SK-N-SH treated with all-trans-retinoic acid at 6 μM for 48 hours (cell line): ENCODE measurements at regions not wholly inside any gene's neighbourhood (a gene's known extent, or its start where the extent isn't known, plus 50 kb on each side); places are given as distances from the start of the nearest gene placed in this dataset.

Source experiments
- ATAC-seq: fragments of 200-7000 bp; cut with Tn5 transposase; 3 replicates; pipeline ENCODE4 v1.9.1; 2020; ENCODE audit warnings: mild to moderate bottlenecking, moderate library complexity
- ARNTL ChIP-seq: fragments of 450-650 bp; formaldehyde crosslinking; IDR thresholded peaks from 2 replicates; pipeline ENCODE4 v1.5.0; 2020; ENCODE audit warnings: low read depth, mild to moderate bottlenecking, moderate library complexity, borderline replicate concordance
- BACH2 ChIP-seq: fragments of 250-450 bp; sonication (Bioruptor Pico); IDR thresholded peaks from 2 replicates; pipeline ENCODE4 v1.9.0; 2021; ENCODE audit warnings: mild to moderate bottlenecking, borderline replicate concordance
- CREB5 ChIP-seq: fragments of 250-450 bp; sonication (Bioruptor Pico); IDR thresholded peaks from 2 replicates; pipeline ENCODE4 v1.5.1; 2020; ENCODE audit warnings: low read depth, mild to moderate bottlenecking, moderate library complexity
- CSDC2 ChIP-seq: fragments of 250-450 bp; sonication (Bioruptor Pico); IDR thresholded peaks from 2 replicates; pipeline ENCODE4 v1.5.0; 2020; ENCODE audit warnings: mild to moderate bottlenecking, moderate library complexity
- CSRNP3 ChIP-seq: fragments of 250-450 bp; sonication (Bioruptor Pico); IDR thresholded peaks from 2 replicates; pipeline ENCODE4 v1.5.1; 2021; ENCODE audit warnings: mild to moderate bottlenecking, moderate library complexity
- GLIS3 ChIP-seq: fragments of 250-450 bp; sonication (Bioruptor Pico); IDR thresholded peaks from 2 replicates; pipeline ENCODE4 v1.5.0; 2020; ENCODE audit warnings: mild to moderate bottlenecking, moderate library complexity
- ISL1 ChIP-seq: fragments of 250-450 bp; sonication (Bioruptor Pico); IDR thresholded peaks from 2 replicates; pipeline ENCODE4 v2.1.2; 2022; ENCODE audit warnings: mild to moderate bottlenecking, moderate library complexity
- OSR1 ChIP-seq: fragments of 250-450 bp; sonication (Bioruptor Pico); IDR thresholded peaks from 2 replicates; pipeline ENCODE4 v1.8.0; 2022; ENCODE audit warnings: moderate library complexity, mild to moderate bottlenecking, inconsistent platforms
- PATZ1 ChIP-seq: fragments of 250-450 bp; sonication (Bioruptor Pico); IDR thresholded peaks from 2 replicates; pipeline ENCODE4 v1.8.0; 2020; ENCODE audit warnings: mild to moderate bottlenecking, moderate library complexity, borderline replicate concordance
- POU6F1 ChIP-seq: fragments of 250-450 bp; sonication (Bioruptor Pico); IDR thresholded peaks from 2 replicates; pipeline ENCODE4 v1.8.0; 2021; ENCODE audit warnings: low read depth, mild to moderate bottlenecking, moderate library complexity, borderline replicate concordance
- RARB ChIP-seq: fragments of 250-450 bp; sonication (Bioruptor Pico); IDR thresholded peaks from 2 replicates; pipeline ENCODE4 v1.8.0; 2021; ENCODE audit warnings: mild to moderate bottlenecking, moderate library complexity
- SNAI2 ChIP-seq: fragments of 250-450 bp; sonication (Bioruptor Pico); IDR thresholded peaks from 2 replicates; pipeline ENCODE4 v1.5.0; 2020; ENCODE audit warnings: mild to moderate bottlenecking, moderate library complexity
- TCF4 ChIP-seq: fragments of 250-450 bp; sonication (Bioruptor Pico); IDR thresholded peaks from 2 replicates; pipeline ENCODE4 v1.8.0; 2021; ENCODE audit warnings: mild to moderate bottlenecking, moderate library complexity, borderline replicate concordance
- ZFP3 ChIP-seq: fragments of 250-450 bp; sonication (Bioruptor Pico); IDR thresholded peaks from 2 replicates; pipeline ENCODE4 v1.5.0; 2020; ENCODE audit warnings: mild to moderate bottlenecking, moderate library complexity
- ZFP30 ChIP-seq: fragments of 450-650 bp; formaldehyde crosslinking; IDR thresholded peaks from 2 replicates; pipeline ENCODE4 v1.5.0; 2022; ENCODE audit warnings: mild to moderate bottlenecking, moderate library complexity
- ZNF565 ChIP-seq: fragments of 450-650 bp; formaldehyde crosslinking; conservative IDR thresholded peaks from 2 replicates; pipeline ENCODE4 v1.5.0; 2020; ENCODE audit warnings: low read depth, mild to moderate bottlenecking, moderate library complexity
- ZNF70 ChIP-seq: fragments of 450-650 bp; formaldehyde crosslinking; IDR thresholded peaks from 2 replicates; pipeline ENCODE4 v1.5.0; 2020; ENCODE audit warnings: mild to moderate bottlenecking, moderate library complexity
- ZNF8 ChIP-seq: fragments of 450-650 bp; formaldehyde crosslinking; IDR thresholded peaks from 2 replicates; pipeline ENCODE4 v1.5.0; 2020; ENCODE audit warnings: mild to moderate bottlenecking, moderate library complexity

- ATAC-seq: no peak
- TF ChIP-seq ZFP3 (CRISPR knock-in tag) (no peak), CSRNP3 (no peak), ZFP30 (no peak)
Observed at GRCh38 chr5:60485361-60485760, 214.6 kb downstream of the DEPDC1B start.

- TF ChIP-seq POU6F1 (CRISPR knock-in tag) (no peak), ZNF8 (CRISPR knock-in tag) (no peak), CREB5 (CRISPR knock-in tag) (no peak), TCF4 (CRISPR knock-in tag) (no peak), PATZ1 (CRISPR knock-in tag) (no peak), SNAI2 (no peak), ZNF565 (CRISPR knock-in tag) (no peak), GLIS3 (no peak), RARB (CRISPR knock-in tag) (no peak), BACH2 (no peak), ARNTL (CRISPR knock-in tag) (no peak)
- ATAC-seq: no peak
Observed at GRCh38 chr5:60483050-60483449, 216.9 kb downstream of the DEPDC1B start.

GRCh38 chr5:60482301-60482700 lies 217.7 kb downstream of the DEPDC1B start:
- no peak for ATAC-seq
- TF ChIP-seq PATZ1 (CRISPR knock-in tag) (no peak), ZFP30 (no peak), BACH2 (no peak), OSR1 (CRISPR knock-in tag) (no peak), GLIS3 (no peak), ZNF565 (CRISPR knock-in tag) (no peak), CSDC2 (CRISPR knock-in tag) (no peak), ISL1 (CRISPR knock-in tag) (no peak), CREB5 (CRISPR knock-in tag) (no peak), RARB (CRISPR knock-in tag) (no peak), POU6F1 (CRISPR knock-in tag) (no peak), CSRNP3 (no peak), ZNF70 (CRISPR knock-in tag) (no peak)
